NCI-H2196 (cell line): ENCODE measurements at regions not wholly inside any gene's neighbourhood (a gene's known extent, or its start where the extent isn't known, plus 50 kb on each side); places are given as distances from the start of the nearest gene placed in this dataset.

Experiments used
- DNase-seq: peaks from one replicate; lab custom pipeline; 2025; ENCODE audit not compliant: unreplicated experiment; lab: John Stamatoyannopoulos, UW

DNA sequence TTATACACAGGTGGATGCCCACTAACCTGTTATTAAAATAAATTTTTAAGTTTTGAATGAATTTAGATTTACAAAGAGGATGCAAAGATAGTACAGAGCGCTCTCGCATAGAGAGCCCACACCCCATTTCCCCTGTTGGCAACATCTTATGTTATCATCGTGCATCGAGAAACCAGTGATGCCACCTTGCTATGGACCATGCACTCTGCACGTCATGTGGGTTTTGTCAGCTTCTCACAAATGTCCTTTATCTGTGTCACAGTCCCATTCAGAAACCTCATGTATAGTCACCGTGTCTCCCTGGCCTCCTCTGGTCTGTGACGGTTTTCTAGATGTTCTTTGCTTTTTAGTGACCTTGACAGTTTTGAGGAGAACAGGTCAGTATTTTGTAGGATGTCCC lies 60.0 kb downstream of the ING1 start:
- DNase-seq = no peak

DNA sequence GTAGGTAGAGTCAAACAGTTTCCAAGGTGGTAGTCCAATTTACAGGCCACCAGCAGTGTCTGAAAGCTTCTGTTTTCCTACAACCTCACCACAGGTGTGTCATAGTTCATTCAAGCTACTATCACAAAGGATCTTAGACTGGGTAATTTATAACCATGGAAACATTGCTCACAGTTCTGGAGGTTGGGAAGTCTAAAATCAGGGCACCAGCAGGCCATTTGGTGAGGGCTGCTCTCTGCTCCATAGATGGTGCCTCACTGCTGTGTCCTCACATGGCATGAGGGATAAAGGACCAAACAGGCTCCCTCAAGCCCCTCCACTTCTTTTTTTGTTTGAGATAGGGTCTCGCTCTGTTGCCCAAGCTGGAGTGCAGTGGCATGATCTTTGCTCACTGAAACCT lies 60.6 kb downstream of the ING1 start:
- DNase-seq = no peak

DNA sequence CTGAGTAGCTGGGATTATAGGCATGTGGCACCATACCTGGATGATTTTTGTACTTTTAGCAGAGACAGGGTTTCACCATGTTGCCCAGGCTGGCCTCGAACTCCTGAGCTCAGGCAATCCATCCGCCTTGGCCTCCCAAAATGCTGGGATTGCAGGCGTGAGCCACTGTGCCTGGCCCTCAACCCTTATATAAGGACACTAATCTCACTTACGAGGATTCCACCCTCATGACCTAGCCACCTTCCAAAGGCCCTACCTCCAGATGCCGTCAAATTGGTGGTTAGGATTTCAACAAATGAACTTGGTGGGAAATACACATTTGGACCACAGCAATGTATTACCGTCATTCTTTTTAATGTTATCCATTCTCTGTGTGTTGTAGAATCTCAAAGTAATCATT lies 61.0 kb downstream of the ING1 start:
- DNase-seq = no peak

DNA sequence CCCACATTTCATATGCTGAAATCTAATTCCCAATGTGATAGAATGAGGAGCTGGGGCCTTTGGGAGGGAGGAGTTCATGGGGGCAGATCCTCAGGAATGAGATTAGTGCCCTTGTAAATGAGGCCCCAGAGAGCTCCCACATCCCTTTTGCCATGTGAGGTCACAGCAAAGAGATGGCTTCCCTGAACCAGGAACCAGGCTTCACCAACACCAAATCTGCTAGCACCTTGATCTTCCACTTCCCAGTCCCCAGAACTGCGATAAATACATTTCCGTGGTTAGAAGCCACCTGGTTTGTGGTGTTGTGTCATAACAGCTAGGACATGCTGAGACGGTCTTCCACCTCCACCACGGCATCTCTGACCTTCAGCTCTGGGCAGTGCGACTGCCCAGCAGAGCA lies 62.1 kb downstream of the ING1 start:
- DNase-seq = no peak

DNA sequence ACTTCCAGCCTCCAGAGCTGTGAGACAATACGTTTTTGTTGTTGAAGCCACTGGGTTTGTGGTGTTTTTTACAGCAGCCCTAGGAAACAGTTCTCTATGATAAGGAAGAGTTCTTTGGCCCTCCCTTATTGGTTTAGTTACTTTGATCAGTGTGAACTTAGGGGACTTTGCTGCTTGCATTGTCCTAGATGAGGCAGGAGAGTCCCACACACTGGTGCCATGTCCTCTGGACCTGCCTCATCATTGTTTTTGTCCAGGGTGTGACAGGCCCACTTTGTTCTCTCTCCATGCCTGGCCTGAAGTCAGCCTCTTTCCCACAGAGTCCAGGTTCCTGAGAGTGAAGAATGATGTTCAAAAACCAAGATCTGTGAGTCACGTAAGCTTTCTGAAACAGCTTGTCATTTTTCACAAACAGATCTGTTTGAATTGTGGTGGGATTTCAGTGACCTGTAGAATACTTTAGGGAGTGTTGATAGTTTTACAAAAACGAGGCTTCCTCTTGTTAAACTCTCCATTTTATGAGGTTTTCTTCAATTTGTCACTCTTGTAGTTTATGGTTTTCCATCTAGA lies 63.8 kb downstream of the ING1 start:
- no peak for DNase-seq

DNA sequence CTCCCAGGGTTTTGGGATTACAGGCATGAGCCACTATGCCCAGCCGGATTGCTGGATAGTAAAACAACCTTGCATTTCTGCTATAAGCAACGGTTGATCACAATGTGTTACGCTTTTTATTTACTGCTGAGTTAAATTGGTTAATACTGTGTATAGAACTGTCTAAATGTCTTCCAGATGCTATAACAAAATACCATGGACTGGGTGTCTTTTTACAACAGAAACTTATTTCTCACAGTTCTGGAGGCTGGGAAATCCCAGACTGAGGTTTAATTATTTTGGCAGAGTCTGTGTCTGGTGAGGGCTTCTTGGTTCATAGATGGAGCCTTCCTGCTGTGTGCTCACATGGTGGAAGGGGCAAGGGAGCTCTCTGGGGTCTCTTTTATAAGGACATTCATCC lies 65.5 kb downstream of the ING1 start:
- DNase-seq = no peak

DNA sequence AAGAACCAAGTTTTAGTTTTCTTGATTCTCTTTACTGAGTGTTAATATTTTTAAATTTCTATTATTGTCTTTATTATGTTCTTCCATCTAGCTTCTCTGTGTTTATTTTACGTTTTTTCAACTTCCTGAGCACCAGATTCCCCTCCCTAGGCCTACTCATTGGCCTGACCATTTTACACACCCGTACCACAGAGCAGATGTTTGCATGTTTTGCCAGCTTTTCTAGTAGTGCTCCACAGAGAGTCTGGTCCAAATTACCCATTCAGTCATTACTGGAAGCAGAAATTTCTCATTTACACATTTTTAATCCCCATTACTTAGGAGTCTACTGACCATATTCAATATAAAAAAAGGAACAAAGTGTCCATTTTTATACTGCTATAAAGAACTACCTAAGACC lies 66.9 kb downstream of the ING1 start:
- no peak for DNase-seq

DNA sequence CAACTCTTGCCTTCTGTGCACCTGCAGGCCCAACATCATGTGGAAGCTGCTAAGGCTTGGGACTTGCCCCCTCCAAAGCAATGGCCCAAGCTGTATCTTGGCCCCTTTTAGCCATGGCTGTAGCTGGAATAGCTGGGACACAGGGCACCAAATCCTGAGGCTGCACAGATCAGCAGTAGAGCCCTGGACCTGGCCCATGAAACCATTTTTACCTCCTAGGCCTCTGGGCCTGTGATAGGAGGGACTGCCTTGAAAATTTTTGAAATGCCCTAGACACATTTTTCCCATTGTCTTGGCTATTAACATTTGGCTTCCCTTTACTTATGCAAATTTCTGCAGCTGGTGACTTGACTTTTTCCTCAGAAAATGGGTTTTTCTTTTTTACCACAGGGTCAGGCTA lies 68.7 kb downstream of the ING1 start:
- DNase-seq = no peak

DNA sequence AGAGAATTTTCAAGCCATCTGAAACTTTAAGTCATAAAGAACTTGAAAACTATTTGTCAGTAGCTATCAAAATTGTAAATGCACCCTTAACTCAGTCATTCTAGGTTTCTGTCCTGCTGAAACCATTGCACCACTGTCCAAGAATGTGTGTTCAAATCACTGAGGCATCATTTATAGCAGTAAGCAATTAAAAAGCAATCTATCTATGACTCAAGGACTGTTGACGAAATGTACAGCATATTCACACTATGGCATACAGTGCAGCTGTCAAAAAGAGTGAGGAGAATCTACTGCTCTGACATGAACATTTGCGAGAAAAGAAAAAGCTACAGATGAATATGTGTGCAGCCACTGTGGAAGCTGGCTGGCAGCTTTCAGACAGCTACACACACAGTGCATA lies 71.2 kb downstream of the ING1 start:
- no peak for DNase-seq

DNA sequence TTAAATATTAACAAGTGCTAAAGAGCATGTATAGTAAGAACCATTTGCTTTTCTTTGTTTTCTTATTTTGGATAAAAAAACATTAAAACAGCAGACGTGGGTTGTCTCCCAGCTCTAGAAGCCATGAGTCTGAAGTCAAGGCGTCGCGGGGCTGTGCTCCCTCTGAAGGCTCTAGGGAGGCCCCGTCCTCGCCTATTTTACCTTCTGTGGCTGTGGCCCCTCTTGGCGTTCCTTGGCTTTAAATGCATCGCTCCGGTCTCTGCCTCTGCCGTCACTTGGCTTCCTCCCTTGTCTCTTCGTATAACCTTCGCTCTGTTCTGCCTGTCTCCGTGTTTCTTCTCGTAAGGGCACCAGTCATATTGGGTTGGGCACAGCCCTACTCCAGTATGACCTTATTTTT lies 75.3 kb downstream of the ING1 start:
- DNase-seq = no peak

DNA sequence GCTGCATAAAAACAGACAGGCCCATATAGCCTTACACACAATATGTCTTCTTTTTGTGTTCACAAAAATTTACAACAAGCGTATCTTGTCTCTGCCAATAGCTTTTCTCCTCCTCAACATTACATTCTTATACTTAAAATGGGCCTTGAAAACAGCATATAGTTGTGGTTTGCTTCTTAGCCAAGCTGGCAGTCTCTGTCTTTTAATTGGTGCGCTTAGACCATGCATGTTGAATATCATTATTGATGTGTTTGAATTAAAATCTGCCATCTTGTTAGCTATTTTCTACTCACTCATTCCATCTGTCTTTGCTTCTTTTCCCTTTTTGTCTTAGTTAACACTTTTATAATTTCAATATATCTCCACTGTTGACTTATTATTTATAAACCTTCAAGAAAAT lies 76.4 kb downstream of the ING1 start:
- DNase-seq = no peak

DNA sequence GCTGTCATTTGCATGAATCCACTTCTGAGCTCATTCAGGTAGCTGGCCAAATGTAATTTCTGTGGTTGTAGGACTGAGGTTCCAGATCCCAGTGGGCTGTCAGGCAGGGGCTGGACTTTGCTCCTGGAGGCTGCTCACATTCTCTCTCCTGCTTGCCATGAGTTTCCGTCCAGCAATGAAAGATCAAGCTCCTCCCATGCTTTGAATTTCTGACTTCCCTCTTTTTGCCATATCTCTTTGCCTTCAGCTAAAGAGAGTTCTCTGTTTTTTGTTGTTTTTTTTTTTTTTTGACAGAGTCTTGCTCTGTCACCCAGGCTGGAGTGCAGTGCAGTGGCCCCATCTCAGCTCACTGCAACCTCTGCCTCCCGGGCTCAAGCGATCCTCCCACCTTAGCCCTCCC lies 76.9 kb downstream of the ING1 start:
- no peak for DNase-seq

DNA sequence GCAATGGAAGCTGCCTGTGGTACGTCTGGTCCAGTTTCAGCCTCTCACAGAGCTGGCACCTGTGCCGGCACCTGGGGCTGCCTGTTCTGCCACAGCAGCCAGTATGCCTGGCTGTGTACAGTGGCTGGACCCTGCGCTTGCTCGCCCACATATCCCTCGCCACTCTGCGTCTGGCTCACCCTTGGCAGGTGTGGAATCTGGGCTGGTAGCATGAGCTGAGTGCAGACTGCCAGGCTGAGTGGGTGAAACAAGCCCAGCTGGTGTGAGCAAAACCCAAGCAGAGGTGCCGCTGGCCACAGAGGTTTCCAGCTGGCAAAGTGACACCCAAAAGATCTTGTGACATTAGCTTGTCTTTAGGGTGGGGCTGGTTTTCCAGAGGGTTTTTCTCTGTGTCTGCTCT lies 80.7 kb downstream of the ING1 start:
- DNase-seq = no peak

DNA sequence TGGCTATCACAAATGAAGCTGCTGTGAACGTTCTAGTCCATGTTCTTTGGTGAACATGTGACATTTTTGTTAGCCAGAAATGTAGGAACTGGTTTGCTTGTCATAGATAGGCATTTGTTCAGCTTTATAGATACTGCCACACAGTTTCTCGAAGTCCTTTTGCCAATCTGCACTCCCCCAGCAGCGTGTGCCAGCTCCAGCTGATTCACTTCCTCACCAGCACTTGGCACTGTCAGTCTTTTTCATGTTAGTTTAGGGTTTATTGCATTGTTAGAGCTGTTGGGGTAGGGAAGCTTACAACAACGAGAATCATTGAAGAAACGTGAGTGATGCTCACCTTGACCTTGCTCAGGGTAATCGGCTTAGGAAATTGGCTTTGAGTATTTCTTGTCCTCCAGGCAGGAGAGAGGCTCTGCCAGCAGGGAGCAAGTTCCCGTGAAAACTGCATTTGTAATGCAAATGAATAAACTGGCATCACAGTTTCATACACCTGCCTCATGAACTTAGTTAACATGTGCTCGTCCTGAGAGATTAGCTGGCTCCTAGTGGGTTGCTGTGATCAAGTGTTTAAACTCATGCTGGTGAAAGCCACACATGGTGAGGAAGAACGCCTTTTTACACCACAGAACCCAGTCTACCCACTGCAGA lies 83.9 kb downstream of the ING1 start:
- DNase-seq = no peak

DNA sequence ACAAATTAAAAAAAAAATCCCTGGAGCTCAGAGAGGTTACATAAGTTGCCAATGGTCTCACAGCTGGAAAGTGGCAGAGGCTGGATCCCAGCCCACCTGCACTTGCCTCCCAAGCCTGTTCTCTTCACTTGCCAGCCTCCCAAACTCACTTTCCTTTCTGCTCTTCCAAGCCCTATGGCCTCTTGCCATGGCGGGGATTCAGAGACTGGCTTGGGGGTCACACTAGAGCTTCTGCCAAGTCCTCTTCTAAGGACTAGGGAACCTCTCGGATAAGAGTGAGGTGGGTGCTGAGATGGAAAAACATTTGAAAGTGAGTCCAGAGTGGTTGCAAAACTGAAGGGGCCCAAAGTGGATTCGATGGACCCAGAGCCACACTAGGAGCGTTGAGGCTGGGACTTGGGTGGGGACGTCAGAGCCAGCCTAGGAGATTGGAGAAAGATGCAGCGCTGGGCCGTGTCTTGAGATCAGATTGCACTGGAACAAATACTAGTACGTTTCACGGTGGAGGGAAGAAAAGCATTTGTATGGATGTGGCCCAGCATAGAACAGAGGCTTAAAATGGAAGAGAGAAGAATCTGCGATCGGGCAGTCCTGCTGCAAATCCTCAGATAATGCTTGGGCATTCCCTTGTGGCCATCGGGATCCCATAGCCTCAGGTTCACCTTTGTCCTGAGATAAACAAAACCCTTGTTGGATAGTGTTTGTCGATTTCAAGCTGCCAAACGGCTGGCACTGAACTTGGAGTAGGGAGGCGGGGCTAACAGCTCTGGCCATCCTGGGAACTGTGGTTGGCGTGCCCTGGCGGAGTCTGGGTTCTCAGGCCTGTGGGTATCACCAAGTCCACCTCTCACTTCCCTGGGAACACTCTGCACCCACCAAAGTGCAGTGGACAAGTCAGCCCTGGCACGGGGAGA lies 84.8 kb downstream of the ING1 start:
- DNase-seq = no peak

DNA sequence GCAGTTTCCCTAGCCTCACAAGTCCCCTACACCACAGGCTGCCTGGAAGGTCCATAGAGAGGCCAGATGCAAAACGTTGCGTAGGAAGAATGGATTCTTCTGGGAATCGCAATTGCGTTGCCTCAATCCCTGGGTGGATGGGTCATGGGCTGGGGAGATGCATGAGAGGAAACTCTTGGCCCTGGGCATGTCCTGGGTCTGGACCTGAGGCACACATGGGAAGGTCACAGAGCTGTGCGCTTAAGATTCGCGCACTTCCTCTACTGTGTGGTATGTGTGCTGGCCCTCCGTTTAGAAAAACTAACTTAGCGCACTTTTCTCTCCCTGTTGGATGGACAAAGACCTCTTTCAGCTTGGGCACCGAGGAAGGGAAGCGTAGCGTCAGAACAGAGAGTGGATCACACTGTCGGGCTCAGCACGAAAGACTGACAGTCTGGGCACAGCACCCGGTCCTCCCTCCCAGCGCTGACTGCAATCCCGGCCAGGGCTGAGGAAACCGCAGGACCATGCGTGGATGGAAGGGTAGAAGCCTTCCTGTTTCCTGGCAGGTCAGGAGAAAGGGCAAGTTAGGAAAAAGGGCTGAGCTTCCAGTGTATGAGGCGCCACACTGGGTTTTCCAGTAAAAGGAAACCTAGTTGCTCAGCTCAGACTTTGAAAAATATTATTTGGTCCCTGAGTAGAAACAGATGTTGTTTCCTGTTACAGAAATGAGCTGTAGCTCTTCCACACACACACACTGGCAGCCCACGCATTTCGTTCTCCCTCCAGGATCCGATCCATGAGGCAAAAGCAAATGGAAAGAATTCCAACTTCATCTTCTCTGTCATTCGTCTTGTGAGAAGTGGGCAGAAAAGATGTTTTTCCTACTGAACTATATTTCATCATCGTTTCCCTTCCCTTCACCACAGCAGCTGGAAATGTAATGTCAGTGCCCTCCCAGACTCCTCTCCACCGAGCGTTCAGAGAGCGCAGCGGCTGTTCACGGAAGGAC lies 86.0 kb downstream of the ING1 start:
- DNase-seq = no peak

DNA sequence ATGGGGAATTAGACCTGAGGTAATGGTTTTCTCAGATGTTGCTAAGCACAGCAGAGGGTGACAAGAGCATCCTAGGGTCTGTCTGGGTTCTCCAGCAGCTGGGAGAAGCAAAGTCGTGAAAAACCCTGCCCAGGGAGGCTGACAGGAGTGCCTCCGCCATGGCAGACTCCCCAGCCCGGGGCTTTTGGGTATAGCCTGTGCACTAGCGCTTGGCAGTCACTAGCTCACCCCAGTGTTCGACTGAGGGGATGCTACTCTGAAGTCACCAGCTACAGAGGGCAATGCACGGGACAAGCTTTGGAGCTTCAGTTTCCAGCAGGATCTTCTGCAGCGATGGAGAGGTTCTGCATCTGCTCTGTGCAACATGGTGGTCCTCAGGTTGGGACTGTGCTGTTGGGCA lies 87.5 kb downstream of the ING1 start:
- DNase-seq = no peak

DNA sequence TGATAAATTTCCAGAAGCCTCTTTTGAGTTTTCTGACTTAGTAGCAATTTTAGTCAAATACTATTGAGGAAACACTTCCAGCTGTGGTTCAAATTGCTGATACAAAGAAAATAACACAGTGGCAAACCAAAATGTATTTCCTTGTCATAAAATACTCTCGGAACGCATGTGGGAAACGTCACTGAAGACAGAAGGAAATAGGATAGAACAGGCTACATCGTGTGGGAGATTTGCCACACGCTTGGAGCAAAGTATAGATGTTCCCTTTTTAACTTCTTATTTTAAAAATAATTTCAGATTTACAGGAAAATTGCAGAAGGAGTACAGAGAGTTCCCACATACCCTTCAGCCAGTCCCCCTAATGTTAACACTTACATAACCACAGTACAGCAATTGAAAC lies 88.8 kb downstream of the ING1 start:
- no peak for DNase-seq

DNA sequence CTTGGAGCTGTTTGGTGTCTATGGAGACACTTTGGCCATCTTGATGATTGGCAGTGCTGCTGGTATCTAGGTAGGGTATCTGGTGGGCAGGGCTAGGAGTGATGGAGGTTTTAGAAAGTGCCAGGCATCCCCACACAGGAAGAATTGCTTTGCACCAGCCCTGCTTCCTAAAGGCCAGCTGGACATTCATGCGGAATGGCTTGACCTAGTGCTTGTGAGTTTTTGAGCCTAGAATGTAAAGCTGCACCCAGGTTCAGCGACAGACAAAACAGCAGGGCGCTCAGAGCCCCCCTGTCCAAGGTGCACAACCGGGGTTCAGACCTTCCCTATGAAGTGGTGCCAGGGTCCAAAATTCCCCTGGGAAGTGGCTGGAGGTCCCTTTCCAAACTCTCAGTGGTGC lies 93.1 kb downstream of the ING1 start:
- no peak for DNase-seq

DNA sequence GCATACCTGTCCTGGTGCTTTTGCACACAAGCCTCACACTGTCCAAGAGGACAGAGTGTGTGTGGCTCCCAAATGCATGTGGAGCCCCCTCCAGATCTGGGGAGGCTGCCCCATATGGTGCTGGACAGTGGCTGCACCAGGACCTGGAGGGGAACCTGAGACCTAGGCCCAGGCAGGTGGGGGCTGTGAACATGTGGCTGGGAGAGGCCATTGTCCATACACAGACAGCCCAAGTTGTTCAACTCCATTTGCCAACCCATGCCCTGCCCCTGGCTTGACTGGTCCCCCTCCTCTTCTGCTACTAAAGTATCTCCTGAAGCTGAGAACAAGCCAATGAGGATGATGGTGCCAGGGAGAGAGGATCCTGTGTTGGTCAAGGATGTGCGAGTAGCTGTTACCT lies 94.0 kb downstream of the ING1 start:
- DNase-seq = no peak

DNA sequence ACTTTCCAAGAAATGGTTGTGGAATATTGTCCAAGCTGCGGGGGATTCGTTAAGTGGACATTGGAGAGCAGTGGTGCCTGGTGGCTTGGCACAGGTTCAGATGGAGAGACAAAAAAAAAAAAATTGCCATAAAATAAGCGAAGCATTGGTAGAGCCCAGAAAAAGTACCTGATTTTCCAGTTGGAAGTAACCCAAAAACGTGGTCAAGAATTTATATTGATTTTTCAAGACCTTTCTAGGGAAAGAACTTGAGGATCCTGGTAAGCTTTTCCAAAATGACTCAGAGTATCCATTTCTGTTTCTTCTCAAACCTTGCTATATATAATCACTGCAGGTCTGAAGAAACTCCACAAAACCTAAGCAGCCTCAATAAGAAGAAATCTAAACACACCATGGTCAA lies 94.6 kb downstream of the ING1 start:
- no peak for DNase-seq
